Ascending aorta (tissue), 2 donors: ENCODE measurements at regions not wholly inside any gene's neighbourhood (a gene's known extent, or its start where the extent isn't known, plus 50 kb on each side); places are given as distances from the start of the nearest gene placed in this dataset.

Source experiments
- DNase-seq, 2 donors: peaks; one replicate each; pipeline ENCODE4 v3.0.0-alpha.2; 2019; ENCODE audit warnings: low spot score in 2 of 2
- H3K27ac ChIP-seq, 2 donors: fragments of 200-600 bp; sonication (generic); one replicate each; pipeline ENCODE4 v1.5.1; 2016 to 2017; ENCODE audit warnings: mild to moderate bottlenecking in 1 of 2
- H3K27me3 ChIP-seq: fragments of 200-600 bp; sonication (generic); one replicate; pipeline ENCODE4 v1.5.1; 2017
- H3K36me3 ChIP-seq, 2 donors: fragments of 200-600 bp; sonication (generic); one replicate each; pipeline ENCODE4 v1.5.1; 2016
- H3K4me1 ChIP-seq, 2 donors: fragments of 200-600 bp; sonication (generic); one replicate each; pipeline ENCODE4 v1.5.1; 2016 to 2017; ENCODE audit warnings: mild to moderate bottlenecking in 1 of 2
- H3K4me3 ChIP-seq, 2 donors: fragments of 200-600 bp; sonication (generic); one replicate each; pipeline ENCODE4 v1.5.1; 2016 to 2017; ENCODE audit warnings: mild to moderate bottlenecking in 1 of 2
- H3K9me3 ChIP-seq, 2 donors: fragments of 200-600 bp; sonication (generic); one replicate each; pipeline ENCODE4 v1.5.1; 2016
- CTCF ChIP-seq, 3 experiments: fragments of 200-600 bp in 2 of 3; fragments of 450-650 bp in 1 of 3; sonication (generic) in 2 of 3; IDR thresholded peaks; one replicate each; pipeline ENCODE4 v1.5.1; 2016 to 2019; ENCODE audit warnings: antibody characterized with exemption in 3 of 3, mild to moderate bottlenecking in 1 of 3, moderate library complexity in 1 of 3
- intact Hi-C: fragments of 100-400 bp; cut with DNase I; formaldehyde crosslinking; loops from one replicate; pipeline ENCODE4 v1.15.1; 2023

GRCh38 chr5:27516437-27516836 is 478.1 kb upstream of the CDH9 start:
- intact Hi-C loops, result no loop called here
- Histone ChIP-seq H3K27ac (no peak overlapping the region), H3K4me1 (no peaks in the 10 kb centered on the region), H3K9me3 (no peaks in the 10 kb centered on the region), H3K4me3 (no peak overlapping the region), H3K27me3 (no peaks in the 10 kb centered on the region), H3K36me3 (no peaks in the 10 kb centered on the region)
- no peak for TF ChIP-seq CTCF (IDR thresholded peaks at IDR 0.05)
- no peak for DNase-seq

- H3K27ac ChIP-seq, result no peak overlapping the region
Observed at GRCh38 chr5:27511061-27511460, 472.7 kb upstream of the CDH9 start.

DNA sequence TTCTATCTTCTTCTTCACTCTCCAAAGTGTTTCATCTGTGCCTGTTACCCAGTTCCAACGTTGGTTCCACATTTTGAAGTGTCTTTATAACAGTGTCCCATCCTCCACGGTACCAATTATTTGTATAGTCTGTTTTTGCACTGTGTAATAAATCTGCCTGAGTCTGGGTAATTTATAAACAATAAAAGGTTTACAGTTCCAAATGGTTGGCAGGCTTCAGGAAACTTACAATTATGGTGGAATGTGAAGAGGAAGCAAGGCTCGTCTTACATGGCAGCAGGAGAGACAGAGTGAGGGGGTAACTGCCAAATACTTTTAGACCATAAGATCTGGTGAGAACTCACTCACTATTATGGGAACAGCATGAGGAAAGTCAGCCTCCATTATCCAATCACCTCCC is 465.4 kb upstream of the CDH9 start:
- no peak for TF ChIP-seq CTCF (IDR thresholded peaks at IDR 0.05)
- intact Hi-C loops, result no loop called here
- no peak overlapping the region for H3K27ac ChIP-seq

More at GRCh38 chr5:27511061-27511460, 472.7 kb upstream of the CDH9 start:
- Histone ChIP-seq H3K9me3 (no peaks in the 10 kb centered on the region), H3K4me1 (no peaks in the 10 kb centered on the region), H3K27me3 (no peaks in the 10 kb centered on the region), H3K4me3 (no peak overlapping the region), H3K36me3 (no peaks in the 10 kb centered on the region)
- intact Hi-C loops, result no loop called here
- no peak for DNase-seq
- TF ChIP-seq CTCF (IDR thresholded peaks at IDR 0.05), result no peak

DNA sequence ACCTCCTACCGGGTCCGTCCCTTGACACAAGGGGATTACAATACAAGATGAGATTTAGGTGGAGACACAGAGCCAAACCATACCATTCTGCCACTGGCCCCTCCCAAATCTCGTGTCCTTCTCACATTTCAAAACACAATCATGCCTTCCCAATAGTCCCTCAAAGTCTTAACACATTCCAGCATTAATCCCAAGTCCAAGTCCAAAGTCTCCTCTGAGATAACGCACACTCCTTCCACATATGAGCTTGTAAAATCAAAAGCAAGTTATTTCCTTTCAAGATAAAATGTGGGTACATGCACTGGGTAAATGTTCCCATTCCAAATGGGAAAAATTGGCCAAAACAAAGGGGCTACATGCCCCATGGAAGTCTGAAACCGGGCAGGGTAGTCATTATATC is 463.9 kb upstream of the CDH9 start:
- no peak for TF ChIP-seq CTCF (IDR thresholded peaks at IDR 0.05)
- no peaks in the 10 kb centered on the region for H3K36me3 ChIP-seq
- intact Hi-C loops, result no loop called here
- no peak overlapping the region for H3K4me3 ChIP-seq
- no peak for DNase-seq
- H3K4me1 ChIP-seq, result no peaks in the 10 kb centered on the region
- no peaks in the 10 kb centered on the region for H3K9me3 ChIP-seq
- no peak overlapping the region for H3K27ac ChIP-seq
- no peaks in the 10 kb centered on the region for H3K27me3 ChIP-seq

More for the DNA sequence above, 465.4 kb upstream of the CDH9 start:
- no peaks in the 10 kb centered on the region for H3K36me3 ChIP-seq
- no peaks in the 10 kb centered on the region for H3K9me3 ChIP-seq
- no peak overlapping the region for H3K4me3 ChIP-seq
- no peak for DNase-seq
- no peaks in the 10 kb centered on the region for H3K4me1 ChIP-seq
- H3K27me3 ChIP-seq, result no peaks in the 10 kb centered on the region

- no peak for TF ChIP-seq CTCF (IDR thresholded peaks at IDR 0.05)
- no peak overlapping the region for H3K27ac ChIP-seq
- H3K36me3 ChIP-seq, result no peaks in the 10 kb centered on the region
- DNase-seq, result no peak
- H3K4me3 ChIP-seq, result no peak overlapping the region
- no peaks in the 10 kb centered on the region for H3K4me1 ChIP-seq
- H3K9me3 ChIP-seq, result no peaks in the 10 kb centered on the region
- H3K27me3 ChIP-seq, result no peaks in the 10 kb centered on the region
- intact Hi-C loops, result no loop called here
Observed at GRCh38 chr5:27497491-27497890, 459.1 kb upstream of the CDH9 start.

DNA sequence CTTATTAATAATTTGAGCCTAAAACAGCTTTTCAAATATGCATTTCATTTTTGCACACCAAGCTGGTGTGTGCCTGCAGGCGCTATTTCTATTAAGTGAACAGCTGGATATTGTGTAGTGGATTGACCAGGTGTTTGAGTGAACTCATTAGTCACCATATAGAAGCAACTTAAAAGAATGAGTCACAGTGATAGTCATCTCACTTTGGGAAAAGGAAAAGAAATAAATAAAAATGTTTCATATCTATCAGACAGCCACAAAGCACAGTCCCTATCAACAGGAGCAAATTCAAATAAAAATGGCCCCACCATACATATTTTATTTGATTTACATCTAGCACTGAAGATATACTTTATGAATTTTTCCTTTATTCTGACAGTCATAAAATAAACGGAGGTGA is 456.5 kb upstream of the CDH9 start:
- TF ChIP-seq CTCF (IDR thresholded peaks at IDR 0.05), result no peak
- intact Hi-C loops, result no loop called here

More for the DNA sequence above, 456.5 kb upstream of the CDH9 start:
- H3K4me1 ChIP-seq, result no peaks in the 10 kb centered on the region
- H3K4me3 ChIP-seq, result no peak overlapping the region
- H3K27me3 ChIP-seq, result no peaks in the 10 kb centered on the region
- H3K9me3 ChIP-seq, result no peaks in the 10 kb centered on the region
- DNase-seq, result no peak
- H3K36me3 ChIP-seq, result no peaks in the 10 kb centered on the region
- no peak overlapping the region for H3K27ac ChIP-seq
